IMR-90 (cell line): ENCODE measurements at regions not wholly inside any gene's neighbourhood (a gene's known extent, or its start where the extent isn't known, plus 50 kb on each side); places are given as distances from the start of the nearest gene placed in this dataset.

Source experiments
- ATAC-seq: fragments of 200-7000 bp; cut with Tn5 transposase; 2 replicates; pipeline ENCODE4 v1.9.1; 2020; ENCODE audit warnings: low read depth, mild to moderate bottlenecking, moderate library complexity
- BruUV-seq: library from RNA; stranded (reverse); fragments of 400-500 nt; replicated peaks from 2 replicates; lab custom pipeline; 2021; lab: Mats Ljungman, UMichigan
- CTCF ChIA-PET: fragments of 300-600 bp; formaldehyde crosslinking; extraction: SDS; loops from one replicate; lab custom pipeline; 2021; ENCODE audit warnings: antibody characterized with exemption; lab: Yijun Ruan, JAX
- POLR2A ChIA-PET: fragments of 300-600 bp; sonication (Branson Sonifier 250); formaldehyde crosslinking; loops from one replicate; lab custom pipeline; 2022; ENCODE audit warnings: antibody characterized with exemption; ENCODE audit not compliant: unreplicated experiment; lab: Charles Lee
- DNase-seq: peaks from one replicate; pipeline ENCODE4 v3.0.0; 2013
- H2AFZ ChIP-seq: replicated peaks from 2 replicates; pipeline ENCODE3; 2013; ENCODE audit warnings: low read length, mild to moderate bottlenecking; ENCODE audit not compliant: poor library complexity
- H2AK5ac ChIP-seq: 2 replicates; pipeline ENCODE4 v1.6.1; 2013; ENCODE audit warnings: low read depth, low read length, inconsistent platforms
- H2AK9ac ChIP-seq: replicated peaks from 2 replicates; pipeline ENCODE3; 2013; ENCODE audit warnings: mild to moderate bottlenecking, low read depth, low read length, moderate library complexity; ENCODE audit not compliant: poor library complexity
- H2BK120ac ChIP-seq: 2 replicates; pipeline ENCODE4 v1.6.1; 2013; ENCODE audit warnings: low read depth, low read length, inconsistent platforms
- H2BK15ac ChIP-seq: 3 replicates; pipeline ENCODE4 v1.6.1; 2013; ENCODE audit warnings: low read depth, low read length, inconsistent platforms
- H2BK20ac ChIP-seq: 2 replicates; pipeline ENCODE4 v1.6.1; 2013; ENCODE audit warnings: low read depth, mild to moderate bottlenecking, inconsistent platforms, low read length, moderate library complexity
- H2BK5ac ChIP-seq: 2 replicates; pipeline ENCODE4 v1.6.1; 2013; ENCODE audit warnings: mild to moderate bottlenecking, low read depth, low read length, inconsistent platforms; ENCODE audit not compliant: poor library complexity, severe bottlenecking
- H3K14ac ChIP-seq: replicated peaks from 2 replicates; pipeline ENCODE4 v1.6.1; 2013; ENCODE audit warnings: low read depth, low read length, inconsistent platforms
- H3K18ac ChIP-seq: 2 replicates; pipeline ENCODE4 v1.6.1; 2013; ENCODE audit warnings: low read depth, low read length, control low read depth
- H3K23ac ChIP-seq: 2 replicates; pipeline ENCODE4 v1.6.1; 2013; ENCODE audit warnings: low read depth, low read length, inconsistent platforms
- H3K27ac ChIP-seq: 2 replicates; pipeline ENCODE4 v1.5.1; 2013; ENCODE audit warnings: mild to moderate bottlenecking, control low read depth, low read length; ENCODE audit not compliant: insufficient read depth
- H3K27me3 ChIP-seq: 2 replicates; pipeline ENCODE4 v1.6.1; 2013; ENCODE audit warnings: low read length; ENCODE audit not compliant: control insufficient read depth, insufficient read depth
- H3K36me3 ChIP-seq: 2 replicates; pipeline ENCODE4 v1.6.1; 2013; ENCODE audit warnings: low read length, mixed read lengths; ENCODE audit not compliant: control insufficient read depth, insufficient read depth
- H3K4ac ChIP-seq: 2 replicates; pipeline ENCODE4 v1.6.1; 2013; ENCODE audit warnings: low read depth, low read length, inconsistent platforms
- H3K4me1 ChIP-seq: 2 replicates; pipeline ENCODE4 v1.6.1; 2013; ENCODE audit warnings: low read length, mixed read lengths; ENCODE audit not compliant: control insufficient read depth, insufficient read depth
- H3K4me2 ChIP-seq: 2 replicates; pipeline ENCODE4 v1.6.1; 2013; ENCODE audit warnings: low read depth, mild to moderate bottlenecking, control low read depth, low read length, moderate library complexity
- H3K4me3 ChIP-seq: 2 replicates; pipeline ENCODE4 v1.5.1; 2013; ENCODE audit warnings: low read depth, mild to moderate bottlenecking, control low read depth, low read length, moderate library complexity; ENCODE audit not compliant: insufficient read depth
- H3K56ac ChIP-seq: 2 replicates; pipeline ENCODE4 v1.6.1; 2013; ENCODE audit warnings: low read length, inconsistent platforms; ENCODE audit not compliant: insufficient read depth; ENCODE audit errors: extremely low read depth
- H3K79me1 ChIP-seq, 2 experiments: 2 replicates each; pipeline ENCODE4 v1.6.1; 2013; ENCODE audit warnings: low read length in 2 of 2, inconsistent platforms in 1 of 2, low read depth in 1 of 2
- H3K9ac ChIP-seq: 2 replicates; pipeline ENCODE4 v1.6.1; 2013; ENCODE audit warnings: low read depth, low read length, control low read depth
- H3K9me1 ChIP-seq: 2 replicates; pipeline ENCODE4 v1.6.1; 2013; ENCODE audit warnings: low read length, inconsistent platforms; ENCODE audit not compliant: insufficient read depth
- H3K9me3 ChIP-seq: 2 replicates; pipeline ENCODE4 v1.6.1; 2013; ENCODE audit warnings: low read length; ENCODE audit not compliant: control insufficient read depth, insufficient read depth
- H4K20me1 ChIP-seq: 2 replicates; pipeline ENCODE4 v1.6.1; 2013; ENCODE audit warnings: low read length, inconsistent platforms; ENCODE audit not compliant: insufficient read depth
- H4K5ac ChIP-seq: 2 replicates; pipeline ENCODE4 v1.6.1; 2013; ENCODE audit warnings: mild to moderate bottlenecking, low read depth, low read length, control low read depth
- H4K8ac ChIP-seq, 2 experiments: 2 replicates each; pipeline ENCODE4 v1.6.1; 2013; ENCODE audit warnings: low read depth in 2 of 2, low read length in 2 of 2, control low read depth in 1 of 2, inconsistent platforms in 1 of 2
- H4K91ac ChIP-seq: 2 replicates; pipeline ENCODE4 v1.6.1; 2013; ENCODE audit warnings: low read depth, low read length, inconsistent platforms; ENCODE audit not compliant: insufficient read depth
- BHLHE40 ChIP-seq: fragments of 150-350 bp; IDR thresholded peaks from 2 replicates; pipeline ENCODE4 v1.6.1; 2016; ENCODE audit warnings: mild to moderate bottlenecking, low read depth, low read length
- CEBPB ChIP-seq: IDR thresholded peaks from 2 replicates; pipeline ENCODE4 v1.6.1; 2012; ENCODE audit warnings: low read depth, low read length, improper control_type of control experiment
- CHD1 ChIP-seq: IDR thresholded peaks from 2 replicates; pipeline ENCODE4 v1.6.1; 2012; ENCODE audit warnings: low read depth, low read length, improper control_type of control experiment
- FOS ChIP-seq: fragments of 150-350 bp; IDR thresholded peaks from 2 replicates; pipeline ENCODE4 v1.6.1; 2016; ENCODE audit warnings: low read depth, low read length
- MAFK ChIP-seq: IDR thresholded peaks from 2 replicates; pipeline ENCODE4 v1.6.1; 2012; ENCODE audit warnings: low read depth, low read length, improper control_type of control experiment
- MAZ ChIP-seq: IDR thresholded peaks from 2 replicates; pipeline ENCODE4 v1.6.1; 2012; ENCODE audit warnings: low read depth, mild to moderate bottlenecking, low read length, improper control_type of control experiment, moderate library complexity, borderline replicate concordance
- MXI1 ChIP-seq: IDR thresholded peaks from 2 replicates; pipeline ENCODE4 v1.6.1; 2012; ENCODE audit warnings: low read depth, mild to moderate bottlenecking, low read length, moderate library complexity, borderline replicate concordance
- NFE2L2 ChIP-seq: fragments of 150-350 bp; IDR thresholded peaks from 2 replicates; pipeline ENCODE4 v1.6.1; 2016; ENCODE audit warnings: low read depth, mild to moderate bottlenecking, low read length
- POLR2A ChIP-seq: IDR thresholded peaks from 2 replicates; pipeline ENCODE4 v1.6.1; 2012; ENCODE audit warnings: mild to moderate bottlenecking, low read depth, low read length
- RCOR1 ChIP-seq: IDR thresholded peaks from 2 replicates; pipeline ENCODE4 v1.6.1; 2012; ENCODE audit warnings: mild to moderate bottlenecking, low read length, improper control_type of control experiment; ENCODE audit not compliant: insufficient replicate concordance
- SMC3 ChIP-seq: fragments of 150-350 bp; IDR thresholded peaks from 2 replicates; pipeline ENCODE4 v1.6.1; 2016; ENCODE audit warnings: low read depth, mild to moderate bottlenecking, antibody characterized with exemption, low read length, moderate library complexity
- WGBS, 2 experiments: methylation state at CpG; one replicate each; pipeline versions ENCODE4 v1.1.5 to v1.1.7; 2013; ENCODE audit warnings: missing lambda C conversion rate in 2 of 2; ENCODE audit not compliant: insufficient read length in 1 of 2; ENCODE audit errors: extremely low coverage in 2 of 2; 5-methylcytosine and 5-hydroxymethylcytosine counted together
- dilution Hi-C: fragments of 300-500 bp; cut with HindIII; formaldehyde crosslinking; loops from one replicate; pipeline ENCODE4 v1.14.3; 2018; ENCODE audit warnings: low sequenced_read_pairs; ENCODE audit not compliant: unreplicated experiment
- in situ Hi-C: fragments of 300-500 bp; cut with MboI; formaldehyde crosslinking; loops from 3 replicates; pipeline ENCODE4 v1.14.3; 2019; ENCODE audit warnings: low sequenced_read_pairs, inconsistent platforms, mixed read lengths
- intact Hi-C: fragments of 100-400 bp; cut with micrococcal nuclease; formaldehyde crosslinking; loops from 2 replicates; pipeline ENCODE4 v1.10.0; 2022
- TF ChIP-seq, protein P1 (sequence below): fragments of 150-350 bp; IDR thresholded peaks from 2 replicates; pipeline ENCODE4 v1.6.1; 2016; ENCODE audit warnings: low read depth, mild to moderate bottlenecking, low read length, moderate library complexity, borderline replicate concordance
- TF ChIP-seq, protein P2 (sequence below): fragments of 150-350 bp; IDR thresholded peaks from 2 replicates; pipeline ENCODE4 v1.6.1; 2017; ENCODE audit warnings: mild to moderate bottlenecking, antibody characterized with exemption, low read length, low read depth
- TF ChIP-seq, protein P3 (sequence below): conservative IDR thresholded peaks from 2 replicates; pipeline ENCODE4 v1.5.1; 2012; ENCODE audit warnings: mild to moderate bottlenecking, low read depth, low read length, improper control_type of control experiment

DNA sequence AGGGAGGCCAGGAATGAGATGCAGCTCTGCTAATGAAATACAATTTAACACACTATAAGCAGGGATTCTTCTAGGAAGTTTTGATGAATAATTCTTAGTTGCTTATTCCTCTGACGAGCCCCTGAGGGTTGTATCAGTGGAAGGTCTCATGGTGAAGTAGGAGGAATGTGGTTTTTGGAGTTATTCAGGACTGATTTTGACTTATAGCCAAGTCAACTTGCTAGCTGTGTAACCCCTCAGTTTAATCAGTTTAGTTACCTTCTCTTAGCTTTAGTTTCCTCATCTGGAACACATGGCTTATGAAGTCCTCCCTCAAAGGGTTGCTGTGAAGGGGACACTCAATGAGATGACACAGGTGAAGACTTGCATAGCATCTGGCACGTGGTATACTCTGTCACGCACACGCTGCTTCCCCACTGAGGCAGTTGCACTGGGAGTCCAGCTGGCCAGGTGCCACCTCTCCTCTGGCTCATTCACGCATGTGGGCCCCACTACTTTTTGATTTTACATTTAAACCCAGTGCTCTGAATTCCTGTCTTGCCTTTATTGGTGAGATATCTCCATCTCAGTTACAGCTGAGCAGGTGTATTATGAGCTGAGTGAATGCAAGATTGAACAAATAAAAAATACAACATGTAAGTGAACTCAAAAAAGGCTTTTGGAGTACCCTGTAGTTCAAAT, 415.0 kb downstream of the ARHGEF28 start:
- H3K23ac ChIP-seq = no peak overlapping the region
- no peak overlapping the region for H3K4ac ChIP-seq
- peak overlapping the region; percentile 70; the same call in 1 of the 3 replicates for H2BK15ac ChIP-seq
- no TSS peak for BruUV-seq
- in situ Hi-C loops (no loop called here), dilution Hi-C loops (no loop called here), intact Hi-C loops (loop anchor here (5.0 kb wide), 1 partner anchor 111 kb away; no protein-coding TSS in a partner anchor)
- no peak overlapping the region for H2BK20ac ChIP-seq
- no peak overlapping the region for H4K8ac ChIP-seq
- no peak overlapping the region for H3K4me3 ChIP-seq
- no peak overlapping the region for H2AK9ac ChIP-seq
- no CpG with 5 or more reads among the region's 5 CpGs for WGBS, 2 experiments
- no peak overlapping the region for H3K14ac ChIP-seq
- peaks cover 3% of the 10 kb centered on the region; the same call in 1 of the 2 replicates for H3K4me1 ChIP-seq
- no peak overlapping the region for H3K56ac ChIP-seq
- ChIA-PET CTCF (no interaction called here), POLR2A (no interaction called here)
- H2AK5ac ChIP-seq = peak overlapping the region; percentile 70; the same call in 1 of the 2 replicates
- DNase-seq (no peak), ATAC-seq (no peak)
- H4K20me1 ChIP-seq = no peaks in the 10 kb centered on the region
- H2AFZ ChIP-seq = no peak overlapping the region
- H3K36me3 ChIP-seq = no peaks in the 10 kb centered on the region
- H3K4me2 ChIP-seq = no peak overlapping the region
- H3K9me3 ChIP-seq = no peaks in the 10 kb centered on the region
- no peak overlapping the region for H3K9ac ChIP-seq
- no peak overlapping the region for H4K91ac ChIP-seq
- no peaks in the 10 kb centered on the region for H3K79me1 ChIP-seq
- no peak overlapping the region for H4K5ac ChIP-seq
- H3K18ac ChIP-seq = no peak overlapping the region
- H3K27me3 ChIP-seq = no peaks in the 10 kb centered on the region
- no peak overlapping the region for H2BK5ac ChIP-seq
- H2BK120ac ChIP-seq = no peak overlapping the region
- no peaks in the 10 kb centered on the region for H3K9me1 ChIP-seq
- TF ChIP-seq FOS (no peak), SMC3 (no peak), MAZ (no peak), BHLHE40 (no peak), POLR2A (no peak), CEBPB (no peak), MXI1 (no peak), MAFK (no peak), RCOR1 (no peak), CHD1 (no peak), NFE2L2 (no peak)
- TF ChIP-seq, protein P1, sequence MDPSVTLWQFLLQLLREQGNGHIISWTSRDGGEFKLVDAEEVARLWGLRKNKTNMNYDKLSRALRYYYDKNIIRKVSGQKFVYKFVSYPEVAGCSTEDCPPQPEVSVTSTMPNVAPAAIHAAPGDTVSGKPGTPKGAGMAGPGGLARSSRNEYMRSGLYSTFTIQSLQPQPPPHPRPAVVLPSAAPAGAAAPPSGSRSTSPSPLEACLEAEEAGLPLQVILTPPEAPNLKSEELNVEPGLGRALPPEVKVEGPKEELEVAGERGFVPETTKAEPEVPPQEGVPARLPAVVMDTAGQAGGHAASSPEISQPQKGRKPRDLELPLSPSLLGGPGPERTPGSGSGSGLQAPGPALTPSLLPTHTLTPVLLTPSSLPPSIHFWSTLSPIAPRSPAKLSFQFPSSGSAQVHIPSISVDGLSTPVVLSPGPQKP = no peak
- TF ChIP-seq, protein P2, sequence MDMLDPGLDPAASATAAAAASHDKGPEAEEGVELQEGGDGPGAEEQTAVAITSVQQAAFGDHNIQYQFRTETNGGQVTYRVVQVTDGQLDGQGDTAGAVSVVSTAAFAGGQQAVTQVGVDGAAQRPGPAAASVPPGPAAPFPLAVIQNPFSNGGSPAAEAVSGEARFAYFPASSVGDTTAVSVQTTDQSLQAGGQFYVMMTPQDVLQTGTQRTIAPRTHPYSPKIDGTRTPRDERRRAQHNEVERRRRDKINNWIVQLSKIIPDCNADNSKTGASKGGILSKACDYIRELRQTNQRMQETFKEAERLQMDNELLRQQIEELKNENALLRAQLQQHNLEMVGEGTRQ = no peak
- TF ChIP-seq, protein P3, sequence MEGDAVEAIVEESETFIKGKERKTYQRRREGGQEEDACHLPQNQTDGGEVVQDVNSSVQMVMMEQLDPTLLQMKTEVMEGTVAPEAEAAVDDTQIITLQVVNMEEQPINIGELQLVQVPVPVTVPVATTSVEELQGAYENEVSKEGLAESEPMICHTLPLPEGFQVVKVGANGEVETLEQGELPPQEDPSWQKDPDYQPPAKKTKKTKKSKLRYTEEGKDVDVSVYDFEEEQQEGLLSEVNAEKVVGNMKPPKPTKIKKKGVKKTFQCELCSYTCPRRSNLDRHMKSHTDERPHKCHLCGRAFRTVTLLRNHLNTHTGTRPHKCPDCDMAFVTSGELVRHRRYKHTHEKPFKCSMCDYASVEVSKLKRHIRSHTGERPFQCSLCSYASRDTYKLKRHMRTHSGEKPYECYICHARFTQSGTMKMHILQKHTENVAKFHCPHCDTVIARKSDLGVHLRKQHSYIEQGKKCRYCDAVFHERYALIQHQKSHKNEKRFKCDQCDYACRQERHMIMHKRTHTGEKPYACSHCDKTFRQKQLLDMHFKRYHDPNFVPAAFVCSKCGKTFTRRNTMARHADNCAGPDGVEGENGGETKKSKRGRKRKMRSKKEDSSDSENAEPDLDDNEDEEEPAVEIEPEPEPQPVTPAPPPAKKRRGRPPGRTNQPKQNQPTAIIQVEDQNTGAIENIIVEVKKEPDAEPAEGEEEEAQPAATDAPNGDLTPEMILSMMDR = no peak
- H3K27ac ChIP-seq = no peak overlapping the region; the same call in 1 of the 2 replicates
